ENCODE measurements at regions not wholly inside any gene's neighbourhood (a gene's known extent, or its start where the extent isn't known, plus 50 kb on each side); places are given as distances from the start of the nearest gene placed in this dataset.
A peak's percentile ranks its signal among the peaks of the same experiment; 100 is the strongest.

DNA sequence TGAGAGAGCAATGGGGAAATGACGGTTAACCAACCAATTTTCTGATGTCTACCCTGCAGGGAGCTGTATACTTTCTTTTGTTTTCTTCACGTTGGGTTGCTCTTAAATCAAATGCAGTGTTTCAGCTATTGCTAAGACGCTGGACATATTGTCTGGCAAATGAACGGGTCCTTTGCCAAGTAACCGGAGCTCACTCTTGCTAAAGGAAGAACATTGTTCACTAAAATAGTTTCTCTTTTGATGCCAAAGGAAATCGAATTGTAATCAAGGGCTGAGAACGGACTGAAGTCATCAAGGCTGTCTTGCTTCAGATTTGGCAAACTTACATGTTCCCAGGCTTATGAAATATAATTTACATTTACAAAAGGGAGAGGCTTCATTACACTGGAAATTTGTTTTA is 142.3 kb upstream of the ARGLU1 start:
- no peak for DNase-seq (ENCODE audit: low spot score)

DNA sequence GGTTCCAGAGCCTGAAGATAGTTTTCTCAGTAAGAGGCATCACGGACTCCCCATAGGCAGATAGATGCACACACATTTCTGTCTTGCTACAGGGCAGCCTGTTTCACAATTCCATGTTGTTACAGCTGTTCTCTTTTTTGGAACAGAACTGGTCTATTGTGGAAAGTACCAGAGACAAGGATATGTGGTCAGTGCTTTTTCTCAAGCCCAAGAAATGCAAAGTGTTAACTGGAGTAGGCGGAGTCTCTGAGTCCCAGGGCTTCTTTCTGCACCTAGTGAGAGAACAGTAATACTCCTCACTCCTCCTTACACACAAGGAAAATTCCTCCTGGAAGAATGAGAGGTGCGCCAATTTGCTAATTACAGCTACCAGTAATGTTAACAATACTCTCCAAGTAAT is 141.6 kb upstream of the ARGLU1 start:
- DNase-seq (ENCODE audit: low spot score) = no peak

DNA sequence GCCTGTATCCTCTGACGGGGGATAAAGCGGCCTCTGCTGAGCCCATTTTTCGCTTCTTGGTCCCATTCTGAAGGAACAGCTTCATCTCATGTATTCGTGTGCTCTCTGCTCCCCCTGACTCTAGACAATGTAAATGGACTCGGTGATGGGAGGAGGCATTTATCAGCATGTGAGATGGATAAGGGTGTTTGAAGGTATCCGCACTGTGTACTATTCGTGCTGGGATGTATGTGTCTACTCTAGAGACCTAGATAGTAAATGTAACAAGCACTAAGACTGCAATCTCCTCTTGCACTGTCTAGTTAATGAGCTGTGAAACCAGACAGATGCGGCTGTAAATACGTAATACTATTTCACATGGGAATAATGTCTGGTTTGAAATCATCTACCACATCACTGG is 134.6 kb upstream of the ARGLU1 start:
- DNase-seq (ENCODE audit: low spot score) = no peak

DNA sequence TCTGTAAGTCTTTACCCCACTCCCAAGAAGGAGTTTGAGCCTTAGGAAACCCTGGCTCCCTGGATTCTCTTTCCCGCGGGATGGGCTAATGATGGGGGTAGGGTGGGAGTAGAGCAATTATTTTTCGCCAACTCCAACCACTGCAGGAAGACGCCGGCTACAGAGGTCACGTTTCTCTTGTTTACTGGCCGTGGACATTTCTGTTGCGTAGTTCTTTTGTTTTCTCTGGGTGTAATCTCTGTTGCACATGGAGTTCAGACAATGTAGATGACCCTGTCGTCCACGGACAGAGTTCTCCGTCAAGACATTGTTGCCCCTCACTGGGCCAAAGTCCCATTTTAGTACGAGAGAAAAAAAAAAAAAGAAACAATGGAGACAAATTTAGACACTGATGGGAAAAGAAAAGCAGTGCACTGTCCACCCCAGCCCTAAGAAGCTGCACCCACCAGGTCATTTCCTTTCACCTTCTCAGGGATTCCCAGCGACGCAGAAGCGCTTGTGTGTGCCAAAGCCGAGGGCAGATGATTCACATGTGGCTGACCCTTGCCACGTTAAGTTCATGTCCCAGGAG is 133.9 kb upstream of the ARGLU1 start:
- no peak for DNase-seq (ENCODE audit: low spot score)

DNA sequence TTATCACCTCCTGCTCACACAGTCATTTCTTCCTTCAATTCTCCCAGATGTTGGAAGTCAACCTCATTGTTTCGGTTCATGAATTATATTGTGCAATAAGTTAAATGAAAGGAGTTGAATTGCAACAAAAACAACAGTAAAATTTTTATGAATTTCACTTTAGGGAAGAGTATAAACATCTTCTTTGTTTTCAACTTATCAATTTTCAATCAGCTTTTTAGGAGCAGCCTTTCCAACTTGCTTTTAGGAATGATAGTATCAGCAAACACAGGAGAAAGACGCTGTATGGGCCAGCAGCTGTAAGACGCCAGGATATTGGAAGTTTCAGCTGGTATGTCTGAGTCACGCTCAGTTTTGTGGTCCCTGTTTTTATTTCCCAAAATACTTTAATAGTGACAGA is 132.5 kb upstream of the ARGLU1 start:
- DNase-seq (ENCODE audit: low spot score) = no peak

DNA sequence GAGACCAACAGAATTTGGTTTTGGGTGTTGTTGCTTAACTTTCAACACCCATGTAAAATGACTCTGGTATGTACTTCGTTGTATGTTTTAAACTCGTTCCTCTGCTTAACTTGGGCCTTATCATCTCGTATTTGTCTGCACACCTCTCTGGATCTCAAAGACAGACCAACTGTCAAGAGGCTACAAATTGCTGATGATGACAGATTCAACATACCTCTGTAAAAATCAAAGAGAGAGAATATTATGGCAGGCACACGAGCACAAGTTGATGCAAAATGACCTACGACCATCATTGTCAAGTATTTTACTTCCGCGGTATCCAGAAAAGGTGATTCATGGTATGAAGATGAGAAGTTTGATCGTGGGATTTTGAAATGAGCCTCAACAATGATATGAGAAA is 132.1 kb upstream of the ARGLU1 start:
- DNase-seq (ENCODE audit: low spot score) = no peak

DNA sequence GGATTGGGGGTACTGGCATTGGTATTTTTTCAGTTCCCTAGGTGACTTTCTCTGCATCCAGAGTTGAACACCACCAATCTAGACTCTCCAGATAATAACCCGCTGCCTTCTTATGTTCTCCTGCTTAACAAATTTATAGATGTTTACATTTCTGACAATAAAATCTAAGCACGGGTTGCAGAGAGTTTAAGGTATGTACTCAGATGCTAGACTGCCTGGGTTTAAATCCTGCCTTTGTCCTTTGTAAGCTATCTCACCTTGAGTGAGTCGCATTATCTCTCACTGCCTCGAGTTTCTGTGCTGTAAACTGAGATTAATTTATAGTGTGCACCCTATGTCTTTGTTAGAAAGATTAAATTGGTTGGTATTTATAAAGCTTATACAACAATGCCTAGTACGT is 131.4 kb upstream of the ARGLU1 start:
- no peak for DNase-seq (ENCODE audit: low spot score)

DNA sequence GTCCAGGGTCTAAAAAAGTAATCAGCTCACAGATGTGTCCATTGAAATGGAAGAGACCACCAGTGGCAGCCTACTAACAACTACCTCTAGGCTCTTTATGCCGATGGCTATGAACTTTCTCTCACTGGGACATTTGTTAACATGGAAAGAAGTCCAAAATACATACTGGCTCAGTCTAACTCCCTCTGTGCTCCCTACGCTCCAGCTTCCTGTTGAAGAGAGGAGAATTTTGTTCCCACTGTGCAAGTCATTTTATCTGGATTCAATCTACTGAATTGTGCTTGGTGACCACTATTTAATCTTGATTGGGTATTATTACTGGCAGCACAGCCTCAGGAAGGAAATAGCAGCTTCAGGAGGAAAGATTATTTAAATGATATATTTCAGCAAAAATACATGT is 128.8 kb upstream of the ARGLU1 start:
- no peak for DNase-seq (ENCODE audit: low spot score)

DNA sequence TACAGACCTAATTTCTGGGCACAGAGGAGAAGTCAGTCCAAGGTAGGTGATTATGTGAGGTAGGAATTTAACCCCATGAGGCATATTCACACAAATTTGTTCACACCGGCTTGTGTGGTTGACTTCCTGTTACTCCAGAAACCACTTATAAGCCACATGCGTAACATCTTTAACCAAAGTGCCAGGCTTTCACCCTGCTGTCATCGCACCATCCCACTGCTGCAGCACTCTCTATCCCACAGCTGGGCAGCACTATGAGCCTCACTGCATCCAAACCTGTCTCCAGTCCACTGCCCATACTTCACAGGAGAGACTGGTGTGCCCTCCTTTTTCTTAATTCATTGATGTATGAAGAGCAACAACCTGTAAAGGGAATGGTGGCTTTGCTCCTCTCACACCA is 128.2 kb upstream of the ARGLU1 start:
- DNase-seq (ENCODE audit: low spot score) = no peak

DNA sequence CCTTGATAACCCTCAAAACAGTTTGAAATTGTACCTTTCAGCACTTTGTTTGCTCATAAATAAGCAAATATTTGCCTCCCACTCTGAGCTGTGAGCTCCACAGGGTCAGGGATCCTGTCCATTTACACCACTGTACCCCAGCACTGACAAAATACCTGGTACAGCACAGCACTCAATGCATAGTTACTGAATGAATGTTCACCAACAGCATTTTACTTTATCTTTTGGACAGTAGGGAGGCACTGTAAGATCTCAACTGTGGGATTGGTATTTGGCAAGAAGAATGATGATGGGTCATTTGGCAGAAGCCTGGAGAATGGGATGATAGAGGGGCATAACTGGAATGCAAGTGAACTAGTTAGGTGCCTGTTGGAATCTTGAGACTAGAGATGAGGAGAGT is 127.2 kb upstream of the ARGLU1 start:
- no peak for DNase-seq (ENCODE audit: low spot score)

DNA sequence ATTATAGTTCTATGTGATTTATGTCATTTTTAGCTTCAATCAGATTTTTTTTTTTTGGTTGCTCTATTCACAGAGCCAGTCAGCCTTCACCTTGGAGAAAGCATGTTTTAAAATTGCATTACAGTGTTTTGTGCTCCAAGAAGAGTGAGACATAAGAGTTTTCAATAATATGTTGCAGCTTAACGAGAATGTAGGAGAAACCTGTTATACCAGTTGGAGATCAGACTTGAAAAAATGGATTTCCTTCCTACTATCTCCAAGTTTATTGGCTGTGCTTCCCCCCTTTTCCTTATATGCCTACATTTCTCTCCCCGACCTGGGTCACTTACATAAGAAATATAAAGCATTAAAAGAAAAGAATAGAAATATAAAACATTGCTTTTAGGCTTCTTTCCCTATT is 123.9 kb upstream of the ARGLU1 start:
- DNase-seq (ENCODE audit: low spot score) = no peak

DNA sequence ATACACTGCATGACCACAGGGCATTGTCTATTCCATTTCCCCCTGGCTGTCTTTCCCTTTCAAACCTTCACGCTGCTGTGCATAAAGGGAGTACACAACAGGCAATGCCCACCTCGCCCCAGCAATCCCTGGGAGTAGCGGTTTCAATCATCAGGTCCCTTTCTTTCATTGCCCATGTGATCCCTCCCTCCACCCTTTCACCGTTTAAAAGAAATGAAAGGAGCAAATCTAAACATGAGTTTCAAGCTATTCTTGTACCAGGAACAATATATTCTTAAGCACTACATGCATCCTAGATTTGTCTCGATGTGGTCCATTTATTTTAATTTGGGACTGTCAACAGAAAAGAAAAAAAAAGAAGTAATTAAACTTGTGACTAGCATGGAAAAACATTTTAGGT is 123.4 kb upstream of the ARGLU1 start:
- DNase-seq (ENCODE audit: low spot score) = no peak

DNA sequence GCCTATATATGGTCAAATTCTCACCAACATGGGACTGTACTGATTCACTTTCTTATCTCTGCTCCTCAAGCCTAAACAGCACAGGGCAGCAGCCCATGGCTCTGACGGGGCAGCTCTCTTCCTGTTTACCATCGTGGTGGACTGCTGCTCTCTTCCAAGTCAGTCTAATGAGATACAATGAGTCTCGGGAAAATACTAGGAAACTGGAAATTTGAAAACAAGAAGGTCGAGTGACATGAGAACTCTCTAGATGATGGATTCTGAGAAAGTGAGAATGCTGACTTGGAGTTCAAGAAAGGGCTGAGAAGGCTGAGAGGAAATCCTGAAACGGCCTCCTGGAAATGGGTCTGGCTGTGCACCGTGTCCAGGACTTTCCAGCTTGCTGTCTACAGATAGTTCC is 122.8 kb upstream of the ARGLU1 start:
- DNase-seq (ENCODE audit: low spot score) = no peak

DNA sequence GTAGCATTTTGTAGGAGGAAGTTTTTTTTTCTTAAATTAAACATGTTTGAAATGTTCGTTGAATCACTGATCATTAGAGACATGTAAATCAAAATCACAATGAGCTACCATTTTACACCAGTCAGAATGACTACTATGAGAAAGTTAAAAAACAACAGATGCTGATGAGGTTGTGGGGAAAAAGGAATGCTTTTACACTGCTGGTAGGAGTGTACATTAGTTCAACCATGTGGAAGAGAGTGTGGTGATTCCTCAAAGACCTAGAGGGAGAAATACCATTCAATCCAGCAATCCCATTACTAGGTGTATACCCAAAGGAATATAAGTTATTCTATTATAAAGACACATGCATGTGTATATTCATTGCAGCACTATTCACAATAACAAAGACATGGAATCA is 122.0 kb upstream of the ARGLU1 start:
- no peak for DNase-seq (ENCODE audit: low spot score)

DNA sequence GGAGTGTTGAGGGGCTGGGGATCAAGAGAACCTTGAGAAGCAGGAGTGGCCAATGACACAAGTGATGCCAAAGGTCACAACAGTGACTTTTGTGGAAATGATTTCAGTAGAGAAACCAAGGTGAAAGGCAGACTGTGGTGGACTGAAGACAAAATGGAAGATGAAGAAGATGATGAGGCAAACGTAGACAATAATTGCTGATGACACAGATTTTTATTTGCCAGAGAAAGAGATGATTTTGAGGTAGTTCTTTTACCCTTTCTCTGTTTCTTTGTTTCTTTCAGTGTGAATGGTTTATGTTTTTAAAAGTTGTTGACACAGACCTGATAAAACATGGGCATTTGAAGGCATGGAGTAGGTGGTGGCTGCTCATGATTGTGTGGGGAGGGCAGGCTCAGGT is 121.0 kb upstream of the ARGLU1 start:
- no peak for DNase-seq (ENCODE audit: low spot score)

DNA sequence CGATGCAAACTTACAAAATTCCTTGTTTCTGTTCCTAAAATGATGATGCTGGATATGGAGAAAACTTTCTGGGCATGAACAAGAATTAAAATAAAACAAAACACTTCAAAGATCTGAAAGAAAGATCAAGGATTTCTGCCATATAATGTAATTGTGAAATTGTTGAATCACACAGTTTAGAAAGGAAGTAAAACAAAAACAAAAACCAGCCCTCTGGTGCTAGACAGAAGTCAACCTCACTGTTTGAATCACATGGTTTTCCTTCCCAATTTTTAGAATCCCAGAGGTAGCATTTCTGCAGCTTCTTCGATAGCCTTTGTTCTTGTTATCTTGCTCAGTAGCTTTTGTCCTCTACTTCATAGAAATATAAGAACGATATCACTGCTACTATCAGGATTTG is 118.2 kb upstream of the ARGLU1 start:
- DNase-seq (ENCODE audit: low spot score) = no peak

DNA sequence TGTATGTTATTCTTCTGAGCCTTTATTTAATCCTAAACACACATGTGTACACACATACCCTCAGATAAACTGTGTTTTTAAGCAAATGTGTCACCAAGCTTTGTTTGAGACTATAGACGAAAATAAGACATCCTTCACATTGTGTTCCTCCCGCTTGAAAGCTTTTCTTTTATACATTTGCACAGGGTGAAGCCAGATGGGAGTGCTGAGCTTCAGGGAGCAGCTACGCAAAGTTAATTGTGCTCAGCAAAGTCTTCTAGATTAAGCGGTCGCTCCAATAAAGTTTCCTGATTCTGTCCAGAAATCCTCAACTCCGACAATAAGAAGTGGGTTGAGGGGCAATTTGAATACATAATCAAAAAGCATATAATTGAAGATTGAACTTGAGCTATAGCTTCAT is 117.2 kb upstream of the ARGLU1 start:
- DNase-seq (ENCODE audit: low spot score) = no peak

DNA sequence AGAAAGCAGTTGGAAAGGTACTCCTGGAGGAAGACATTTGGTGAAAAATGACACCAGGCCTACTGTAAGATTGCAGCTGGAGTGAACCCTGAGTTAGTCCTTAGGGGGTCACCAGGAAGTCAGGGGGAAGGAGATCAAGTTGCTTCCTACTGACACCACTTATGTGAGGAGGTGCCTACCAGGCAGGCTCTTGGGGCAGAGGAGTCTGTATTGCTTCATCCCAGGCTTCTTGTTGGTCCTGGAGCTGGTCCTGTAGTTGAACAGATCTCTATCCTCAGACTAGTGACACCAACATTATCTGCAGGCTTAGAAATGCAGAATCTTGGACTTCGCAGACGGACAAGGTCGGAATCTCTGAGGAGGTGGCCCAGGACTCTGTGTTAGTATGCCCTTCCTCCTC is 116.0 kb upstream of the ARGLU1 start:
- DNase-seq (ENCODE audit: low spot score) = no peak

DNA sequence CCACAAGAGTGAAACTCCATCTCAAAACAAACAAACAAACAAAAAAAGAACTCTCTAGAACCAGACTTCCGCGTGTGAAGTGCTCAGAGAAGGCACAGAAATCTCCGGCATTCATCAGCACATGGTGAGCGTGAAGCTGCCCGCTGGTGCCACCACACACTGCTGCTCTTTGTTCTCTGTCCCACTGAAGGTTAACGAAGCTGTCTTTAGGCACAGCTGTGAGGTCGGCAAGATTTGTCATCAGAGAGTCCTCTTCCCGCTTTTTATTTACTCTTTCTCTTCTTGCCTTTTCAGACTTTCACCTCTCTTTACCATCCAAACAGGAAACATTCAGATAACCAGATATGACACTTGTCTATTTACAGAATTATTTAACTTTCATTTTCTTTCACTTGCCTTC is 115.2 kb upstream of the ARGLU1 start:
- DNase-seq (ENCODE audit: low spot score) = peak; percentile 19

DNA sequence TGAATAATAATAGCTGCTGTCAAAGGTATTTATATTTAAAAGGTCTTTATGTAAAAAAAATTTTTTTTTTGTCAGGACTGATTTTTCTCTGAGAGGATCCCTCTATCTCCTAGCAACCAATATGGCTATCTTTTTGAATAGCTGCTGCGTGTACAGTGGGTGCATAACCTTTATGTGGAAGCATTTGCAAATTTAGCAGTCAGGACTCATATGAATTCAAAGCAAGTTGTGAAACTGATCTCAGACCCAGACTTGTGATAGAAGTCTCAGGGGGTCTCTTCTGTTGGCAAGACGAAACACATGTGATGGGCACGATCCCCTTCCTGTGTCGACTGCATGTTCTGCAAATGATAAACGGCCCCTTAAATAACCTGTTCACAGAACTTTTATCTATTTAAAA is 114.1 kb upstream of the ARGLU1 start:
- no peak for DNase-seq (ENCODE audit: low spot score)

DNA sequence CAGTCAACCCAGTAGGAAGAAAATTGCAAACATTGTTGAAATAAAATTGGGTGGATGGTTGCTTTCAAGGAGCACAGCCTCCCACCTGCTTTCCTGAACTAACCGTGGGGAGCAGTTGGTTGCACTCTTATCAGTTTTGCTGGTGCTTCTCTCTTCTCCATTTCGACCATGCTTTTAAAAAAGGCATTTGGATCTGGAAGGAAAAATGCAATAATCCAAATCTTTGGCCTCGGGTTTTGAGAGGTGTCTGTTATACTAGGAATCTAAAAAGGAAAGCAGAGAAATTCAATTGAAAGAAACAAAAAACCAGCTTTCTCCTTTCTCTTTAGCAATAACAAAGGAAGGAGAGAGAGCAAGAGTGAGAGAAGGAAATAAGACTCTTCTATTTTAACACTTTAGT is 113.6 kb upstream of the ARGLU1 start:
- no peak for DNase-seq (ENCODE audit: low spot score)

DNA sequence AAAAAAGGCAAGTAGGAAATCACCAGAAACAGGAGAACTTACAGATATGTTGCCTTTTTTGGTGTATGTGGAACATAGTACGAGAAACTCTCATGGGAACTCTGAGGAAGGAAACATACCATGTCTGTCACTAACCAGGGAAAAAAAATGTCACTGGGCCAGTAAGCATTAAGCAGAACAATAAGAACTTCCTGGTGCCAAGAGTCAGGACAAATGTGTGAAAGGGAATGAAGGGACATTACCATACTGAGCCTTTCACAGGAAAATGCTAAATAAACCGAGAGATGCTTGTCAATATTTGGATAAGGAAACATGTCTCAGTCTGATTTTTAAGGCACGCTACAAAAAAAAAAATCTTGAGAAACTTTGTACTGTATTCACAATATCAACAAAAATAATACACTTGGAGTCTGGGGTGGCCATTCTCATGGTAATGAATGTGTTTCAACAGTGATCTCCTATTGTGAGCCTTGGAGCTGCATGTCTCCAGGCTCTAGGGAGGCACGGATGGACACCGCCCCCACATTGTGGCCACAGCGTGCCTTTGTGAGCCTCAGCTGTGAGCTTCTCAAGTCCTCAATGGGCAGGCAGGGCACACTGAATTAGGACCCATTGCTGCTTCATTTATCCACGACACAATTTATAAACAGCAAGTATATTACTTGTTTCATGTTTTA is 113.0 kb upstream of the ARGLU1 start:
- DNase-seq (ENCODE audit: low spot score) = no peak

DNA sequence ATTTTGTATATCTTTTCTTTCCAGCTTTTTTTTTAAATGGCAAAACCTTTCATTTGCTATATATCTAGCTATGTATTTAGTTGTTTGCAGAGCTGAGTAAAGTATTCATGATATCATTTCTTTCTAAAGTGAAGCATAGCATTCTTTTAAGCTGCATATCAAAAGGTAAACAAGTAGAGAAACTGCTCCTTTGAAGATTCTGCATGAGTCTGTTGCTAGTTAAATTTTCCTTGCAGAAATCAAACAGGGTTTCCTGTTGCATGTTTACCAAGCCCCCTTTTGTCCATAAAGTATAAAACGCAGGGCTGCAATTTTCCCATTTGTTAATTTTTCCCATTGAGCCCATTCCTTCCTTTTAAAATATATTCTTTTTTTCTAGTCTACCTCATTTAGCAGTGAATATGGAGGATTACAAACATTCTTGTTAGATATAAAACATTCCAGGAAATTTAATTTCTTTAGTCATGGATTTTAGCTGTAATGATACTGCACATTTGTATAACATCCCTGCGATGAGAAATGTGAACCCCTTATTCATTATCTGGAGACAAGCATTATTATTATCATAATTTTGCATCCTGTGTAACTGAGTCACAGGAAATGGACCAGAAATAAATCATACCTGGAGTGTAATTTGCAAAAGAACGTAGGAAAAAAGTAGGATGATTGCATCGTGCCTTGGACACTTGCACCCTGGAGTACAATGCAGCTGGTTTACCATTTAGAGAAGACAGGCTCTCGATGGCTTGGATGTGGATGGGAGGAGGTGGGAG is 110.9 kb upstream of the ARGLU1 start:
- no peak for DNase-seq (ENCODE audit: low spot score)

DNA sequence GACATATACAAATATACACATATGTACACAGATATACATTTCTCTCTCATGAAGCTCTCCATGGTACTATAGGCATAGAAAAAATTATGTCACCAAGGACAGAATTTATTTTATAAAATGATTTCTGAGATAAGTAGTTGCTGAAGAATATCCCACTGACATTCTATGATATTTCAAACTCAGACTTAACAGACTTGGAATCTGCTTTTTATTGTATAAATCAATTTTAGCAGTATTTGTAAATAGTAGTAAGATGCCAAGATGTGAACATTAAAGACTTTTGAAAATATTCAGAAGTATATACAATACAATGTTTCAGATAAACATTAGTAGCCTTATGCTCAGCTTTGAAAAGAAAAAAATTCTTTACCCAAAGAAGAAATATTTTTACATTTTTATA is 107.4 kb upstream of the ARGLU1 start:
- no peak for DNase-seq (ENCODE audit: low spot score)
